ENCODE measurements at regions not wholly inside any gene's neighbourhood (a gene's known extent, or its start where the extent isn't known, plus 50 kb on each side); places are given as distances from the start of the nearest gene placed in this dataset.

DNA sequence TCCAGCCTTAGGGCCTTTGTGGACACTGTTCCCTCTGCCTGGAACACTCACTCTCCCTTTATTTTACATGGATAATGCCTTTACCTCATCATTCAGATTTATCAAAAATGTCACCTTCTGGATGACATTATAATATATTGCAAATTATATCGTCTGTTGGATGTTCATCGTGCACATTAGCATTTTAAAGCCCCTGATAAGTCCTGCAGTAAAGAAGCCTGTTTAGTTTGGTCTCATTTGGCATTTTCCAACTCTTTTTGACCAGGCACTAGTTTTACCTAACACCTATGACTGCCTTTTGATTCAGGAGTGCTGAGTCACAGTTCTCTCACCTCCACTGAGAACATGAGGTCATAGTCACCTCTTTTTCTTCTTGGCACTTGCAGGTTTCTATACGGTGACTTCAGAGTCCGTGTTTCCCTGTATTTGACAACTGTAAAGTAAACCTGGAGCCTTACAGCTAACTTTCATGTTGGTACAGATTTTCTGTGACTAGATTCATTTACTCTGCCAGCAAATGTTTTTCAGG is 57.7 kb upstream of the STC2 start:
- TF ChIP-seq CTCF (IDR thresholded peaks at IDR 0.05; ENCODE audit: insufficient read depth, low read length, poor library complexity, severe bottlenecking) (no peak), EZH2phosphoT487 (conservative IDR thresholded peaks at IDR 0.05; ENCODE audit: low read length) (no peak)
- no peaks in the 10 kb centered on the region for H4K20me1 ChIP-seq (ENCODE audit: low read depth, low read length)
- H3K9me3 ChIP-seq (ENCODE audit: insufficient read depth, low read length), result no peaks in the 10 kb centered on the region
- no peak overlapping the region for H3K4me2 ChIP-seq (ENCODE audit: low read depth, low read length, poor library complexity, severe bottlenecking)
- H3K4me3 ChIP-seq (ENCODE audit: insufficient read depth, low read length, poor library complexity, severe bottlenecking), result no peak overlapping the region
- H3F3A ChIP-seq (ENCODE audit: insufficient read depth), result no peaks in the 10 kb centered on the region
- H3K9me2 ChIP-seq (replicated peaks; ENCODE audit: insufficient read depth, low read length), result no peaks in the 10 kb centered on the region
- H3K27ac ChIP-seq (ENCODE audit: low read depth, low read length), result no peak overlapping the region
- no peaks in the 10 kb centered on the region for H3K27me3 ChIP-seq (ENCODE audit: low read length)
- no peak overlapping the region for H2AFZ ChIP-seq (ENCODE audit: low read depth, low read length, severe bottlenecking)
- no peak overlapping the region for H3K9ac ChIP-seq (ENCODE audit: low read length)
- no peaks in the 10 kb centered on the region for H3K79me2 ChIP-seq (ENCODE audit: insufficient read depth, low read length)
- no peaks in the 10 kb centered on the region for H3K36me3 ChIP-seq (ENCODE audit: low read length)

- Histone ChIP-seq H3K27me3 (ENCODE audit: low read length) (no peaks in the 10 kb centered on the region), H3K9ac (ENCODE audit: low read length) (no peak overlapping the region), H3F3A (ENCODE audit: insufficient read depth) (no peaks in the 10 kb centered on the region), H3K79me2 (ENCODE audit: insufficient read depth, low read length) (no peaks in the 10 kb centered on the region), H3K27ac (ENCODE audit: low read depth, low read length) (no peak overlapping the region), H2AFZ (ENCODE audit: low read depth, low read length, severe bottlenecking) (no peak overlapping the region), H4K20me1 (ENCODE audit: low read depth, low read length) (no peaks in the 10 kb centered on the region), H3K9me2 (replicated peaks; ENCODE audit: insufficient read depth, low read length) (no peaks in the 10 kb centered on the region), H3K9me3 (ENCODE audit: insufficient read depth, low read length) (no peaks in the 10 kb centered on the region), H3K4me3 (ENCODE audit: insufficient read depth, low read length, poor library complexity, severe bottlenecking) (no peak overlapping the region), H3K4me2 (ENCODE audit: low read depth, low read length, poor library complexity, severe bottlenecking) (no peak overlapping the region), H3K36me3 (ENCODE audit: low read length) (no peaks in the 10 kb centered on the region)
- no peak for TF ChIP-seq EZH2phosphoT487 (conservative IDR thresholded peaks at IDR 0.05; ENCODE audit: low read length)
Observed at GRCh38 chr5:173383711-173384110, 55.5 kb upstream of the STC2 start.

DNA sequence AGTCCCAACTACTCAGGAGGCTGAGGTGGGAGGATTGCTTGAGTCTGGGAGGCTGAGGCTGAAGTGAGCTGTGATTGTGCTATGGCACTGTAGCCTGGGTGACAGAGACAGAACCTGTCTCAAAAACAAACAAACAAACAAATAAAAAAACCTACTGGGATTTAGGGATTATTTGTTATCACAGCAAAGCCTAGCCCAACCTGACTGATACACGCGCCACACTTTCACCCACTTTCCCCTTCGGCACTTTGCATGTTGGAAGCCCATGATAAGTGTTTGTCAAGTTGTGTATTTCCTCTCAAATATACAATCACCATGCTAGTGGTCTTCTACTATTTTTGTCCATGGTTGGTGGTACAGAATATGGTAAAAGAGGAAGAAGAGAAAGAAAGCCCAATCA is 50.5 kb upstream of the STC2 start:
- H3K9me3 ChIP-seq (ENCODE audit: insufficient read depth, low read length), result no peaks in the 10 kb centered on the region
- no peaks in the 10 kb centered on the region for H3F3A ChIP-seq (ENCODE audit: insufficient read depth)
- no peaks in the 10 kb centered on the region for H4K20me1 ChIP-seq (ENCODE audit: low read depth, low read length)
- no peak overlapping the region for H3K4me2 ChIP-seq (ENCODE audit: low read depth, low read length, poor library complexity, severe bottlenecking)
- H3K9ac ChIP-seq (ENCODE audit: low read length), result no peak overlapping the region
- no peak overlapping the region for H3K4me3 ChIP-seq (ENCODE audit: insufficient read depth, low read length, poor library complexity, severe bottlenecking)
- no peaks in the 10 kb centered on the region for H3K36me3 ChIP-seq (ENCODE audit: low read length)
- H3K9me2 ChIP-seq (replicated peaks; ENCODE audit: insufficient read depth, low read length), result no peaks in the 10 kb centered on the region
- no peak overlapping the region for H2AFZ ChIP-seq (ENCODE audit: low read depth, low read length, severe bottlenecking)
- H3K79me2 ChIP-seq (ENCODE audit: insufficient read depth, low read length), result no peaks in the 10 kb centered on the region
- H3K27ac ChIP-seq (ENCODE audit: low read depth, low read length), result no peak overlapping the region
- TF ChIP-seq CTCF (IDR thresholded peaks at IDR 0.05; ENCODE audit: insufficient read depth, low read length, poor library complexity, severe bottlenecking) (no peak), EZH2phosphoT487 (conservative IDR thresholded peaks at IDR 0.05; ENCODE audit: low read length) (no peak)
- H3K27me3 ChIP-seq (ENCODE audit: low read length), result no peaks in the 10 kb centered on the region

All from SU-DHL-6 (cell line).